EH (cell line): ENCODE measurements at regions not wholly inside any gene's neighbourhood (a gene's known extent, or its start where the extent isn't known, plus 50 kb on each side); places are given as distances from the start of the nearest gene placed in this dataset.
"Not testable (repeated sequence)": the region's sequence is repeated elsewhere in the genome, so short reads cannot be mapped to it uniquely, and the experiment has no call there.

Source experiments
- DNase-seq: peaks from one replicate; pipeline ENCODE4 v3.0.0-alpha.2; 2015; ENCODE audit warnings: low read depth

GRCh38 chr13:104567114-104567513, 1500.9 kb upstream of the SLC10A2 start:
- DNase-seq, result no peak

GRCh38 chr13:104565888-104566287, 1499.7 kb upstream of the SLC10A2 start:
- DNase-seq, result no peak

GRCh38 chr13:104553896-104554295, 1487.7 kb upstream of the SLC10A2 start:
- no peak for DNase-seq

- DNase-seq, result no peak
Measured at GRCh38 chr13:104553186-104553585, 1487.0 kb upstream of the SLC10A2 start.

- no peak for DNase-seq
Measured at GRCh38 chr13:104534847-104535246, 1468.6 kb upstream of the SLC10A2 start.

GRCh38 chr13:104532132-104532531, 1465.9 kb upstream of the SLC10A2 start:
- DNase-seq, result no peak

- DNase-seq, result no peak
Measured at GRCh38 chr13:104530741-104531140, 1464.5 kb upstream of the SLC10A2 start.

- DNase-seq, result no peak
Measured at GRCh38 chr13:104526561-104526960, 1460.3 kb upstream of the SLC10A2 start.

GRCh38 chr13:104525467-104525866, 1459.2 kb upstream of the SLC10A2 start:
- no peak for DNase-seq

- DNase-seq, result no peak
Measured at GRCh38 chr13:104522235-104523072, 1456.2 kb upstream of the SLC10A2 start.

- DNase-seq, result no peak
Measured at GRCh38 chr13:104510422-104510821, 1444.2 kb upstream of the SLC10A2 start.

- DNase-seq, result not testable (repeated sequence)
Measured at GRCh38 chr13:104493502-104493901, 1427.3 kb upstream of the SLC10A2 start.

- DNase-seq, result no peak
Measured at GRCh38 chr13:104491916-104492315, 1425.7 kb upstream of the SLC10A2 start.

GRCh38 chr13:104487006-104487405, 1420.8 kb upstream of the SLC10A2 start:
- DNase-seq, result no peak

GRCh38 chr13:104485571-104485970, 1419.4 kb upstream of the SLC10A2 start:
- no peak for DNase-seq

- no peak for DNase-seq
Measured at GRCh38 chr13:104483631-104484030, 1417.4 kb upstream of the SLC10A2 start.

- DNase-seq, result no peak
Measured at GRCh38 chr13:104477261-104477660, 1411.0 kb upstream of the SLC10A2 start.

GRCh38 chr13:104473936-104474335, 1407.7 kb upstream of the SLC10A2 start:
- DNase-seq, result no peak

- DNase-seq, result no peak
Measured at GRCh38 chr13:104466016-104466415, 1399.8 kb upstream of the SLC10A2 start.

- DNase-seq, result no peak
Measured at GRCh38 chr13:104461049-104461448, 1394.8 kb upstream of the SLC10A2 start.

GRCh38 chr13:104460554-104460953, 1394.3 kb upstream of the SLC10A2 start:
- no peak for DNase-seq

- DNase-seq, result no peak
Measured at GRCh38 chr13:104450006-104450405, 1383.8 kb upstream of the SLC10A2 start.

- no peak for DNase-seq
Measured at GRCh38 chr13:104447348-104447747, 1381.1 kb upstream of the SLC10A2 start.

- no peak for DNase-seq
Measured at GRCh38 chr13:104442536-104442935, 1376.3 kb upstream of the SLC10A2 start.
